Spleen (tissue), 11 donors: ENCODE measurements at regions not wholly inside any gene's neighbourhood (a gene's known extent, or its start where the extent isn't known, plus 50 kb on each side); places are given as distances from the start of the nearest gene placed in this dataset.
"Not testable (repeated sequence)": the region's sequence is repeated elsewhere in the genome, so short reads cannot be mapped to it uniquely, and the experiment has no call there.

Source experiments
- DNase-seq: peaks from one replicate; pipeline ENCODE4 v3.0.0-alpha.2; 2020
- H3K27ac ChIP-seq, 8 donors: fragments of 200-600 bp; sonication (generic) in 7 of 8; 1 replicate in 4 of 8; 2 replicates in 4 of 8; pipeline versions ENCODE4 v1.5.0 to v1.8.0; 2016 to 2021; ENCODE audit warnings: inconsistent platforms in 4 of 8, mild to moderate bottlenecking in 4 of 8, moderate library complexity in 1 of 8
- H3K27me3 ChIP-seq, 7 donors: fragments of 200-600 bp; sonication (generic) in 6 of 7; replicated peaks in 1 of 7; 1 replicate in 4 of 7; 2 replicates in 3 of 7; pipeline versions ENCODE4 v1.5.0 to v1.8.0; 2016 to 2021; ENCODE audit warnings: inconsistent platforms in 3 of 7, mild to moderate bottlenecking in 1 of 7
- H3K36me3 ChIP-seq, 6 donors: fragments of 200-600 bp; sonication (generic) in 5 of 6; 1 replicate in 4 of 6; 2 replicates in 2 of 6; pipeline versions ENCODE4 v1.5.0 to v1.8.0; 2016 to 2021; ENCODE audit warnings: inconsistent platforms in 2 of 6
- H3K4me1 ChIP-seq, 6 donors: fragments of 200-600 bp; sonication (generic) in 5 of 6; 1 replicate in 3 of 6; 2 replicates in 3 of 6; pipeline versions ENCODE4 v1.5.0 to v1.8.0; 2016 to 2021; ENCODE audit warnings: inconsistent platforms in 3 of 6
- H3K4me3 ChIP-seq, 8 donors: fragments of 200-600 bp; sonication (generic) in 7 of 8; 1 replicate in 4 of 8; 2 replicates in 4 of 8; pipeline versions ENCODE4 v1.5.0 to v1.8.0; 2016 to 2021; ENCODE audit warnings: inconsistent platforms in 4 of 8, mild to moderate bottlenecking in 4 of 8, moderate library complexity in 2 of 8
- H3K9me3 ChIP-seq, 8 donors: fragments of 200-600 bp; sonication (generic) in 7 of 8; 1 replicate in 4 of 8; 2 replicates in 4 of 8; pipeline versions ENCODE4 v1.5.0 to v1.8.0; 2016 to 2021; ENCODE audit warnings: inconsistent platforms in 4 of 8
- CTCF ChIP-seq, 11 experiments: fragments of 200-600 bp in 7 of 11; fragments of 450-650 bp in 4 of 11; sonication (generic) in 4 of 11; IDR thresholded peaks in 8 of 11; conservative IDR thresholded peaks in 3 of 11; 1 replicate in 7 of 11; 2 replicates in 4 of 11; pipeline versions ENCODE4 v1.4.0 to v1.8.0; 2016 to 2021; ENCODE audit warnings: antibody characterized with exemption in 11 of 11, inconsistent platforms in 4 of 11, mild to moderate bottlenecking in 1 of 11
- POLR2A ChIP-seq, 3 donors: fragments of 450-650 bp; IDR thresholded peaks; one replicate each; pipeline ENCODE4 v1.5.1; 2017; ENCODE audit warnings: antibody characterized with exemption in 3 of 3, mild to moderate bottlenecking in 1 of 3
- POLR2AphosphoS5 ChIP-seq, 3 donors: sonication (generic); formaldehyde crosslinking; IDR thresholded peaks; one replicate each; pipeline ENCODE4 v1.5.1; 2017; ENCODE audit warnings: antibody characterized with exemption in 3 of 3
- WGBS, 5 donors: extraction: QIAGEN DNeasy Blood & Tissue Kit in 3 of 5; methylation state at CpG; one replicate each; pipeline versions ENCODE4 v1.1.5 to v1.1.7; 2013 to 2018; 5-methylcytosine and 5-hydroxymethylcytosine counted together
- intact Hi-C: fragments of 100-400 bp; cut with DNase I; formaldehyde crosslinking; loops from one replicate; pipeline ENCODE4 v1.15.0; 2023; ENCODE audit warnings: low total_unique reads
- donor health status: healthy with polysubstance abuse.
- donor health status: DM: no; HTN: no; CAD: no; lungs with moderate emphysema.
- donor health status: DM: no; HTN: no; CAD: no.
- donor health status: Bipolar disorder and iron deficiency.
- donor health status: healthy.
- donor health status: DM: no; HTN: no; CAD: no.
- donor health status: DM: yes; HTN: yes; CAD: no.

GRCh38 chr12:131274906-131275305, 321.2 kb downstream of the ADGRD1 start:
- H3K9me3 ChIP-seq = no peaks in the 10 kb centered on the region
- H3K27me3 ChIP-seq = peaks cover 0 to 3% (median 0%) of the 10 kb centered on the region in 7 donors
- DNase-seq = no peak
- H3K4me3 ChIP-seq = no peak overlapping the region
- intact Hi-C loops = no loop called here
- TF ChIP-seq POLR2AphosphoS5 (IDR thresholded peaks at IDR 0.05) (no peak), POLR2A (IDR thresholded peaks at IDR 0.05) (no peak), CTCF (IDR thresholded peaks at IDR 0.05 in 8 of 11, conservative IDR thresholded peaks at IDR 0.05 in 3 of 11) (no peak)
- 59 to 71% (median 66%) methylated on average over 14 of the region's 14 CpGs for WGBS, 5 donors
- no peaks in the 10 kb centered on the region for H3K4me1 ChIP-seq
- no peaks in the 10 kb centered on the region for H3K36me3 ChIP-seq
- no peak overlapping the region for H3K27ac ChIP-seq

GRCh38 chr12:131275824-131276223, 322.1 kb downstream of the ADGRD1 start:
- H3K4me3 ChIP-seq = no peak overlapping the region
- WGBS, 5 donors = 78 to 92% (median 81%) methylated on average over 6 of the region's 6 CpGs
- H3K27ac ChIP-seq = no peak overlapping the region
- no peaks in the 10 kb centered on the region for H3K9me3 ChIP-seq
- intact Hi-C loops = no loop called here
- H3K4me1 ChIP-seq = no peaks in the 10 kb centered on the region
- peak; percentile 38 for DNase-seq
- TF ChIP-seq POLR2AphosphoS5 (IDR thresholded peaks at IDR 0.05) (no peak), POLR2A (IDR thresholded peaks at IDR 0.05) (no peak), CTCF (IDR thresholded peaks at IDR 0.05 in 8 of 11, conservative IDR thresholded peaks at IDR 0.05 in 3 of 11) (no peak)
- H3K36me3 ChIP-seq = no peaks in the 10 kb centered on the region
- H3K27me3 ChIP-seq = peaks cover 0 to 3% (median 0%) of the 10 kb centered on the region in 7 donors

GRCh38 chr12:131276501-131277185, 322.9 kb downstream of the ADGRD1 start:
- H3K9me3 ChIP-seq = no peaks in the 10 kb centered on the region
- TF ChIP-seq POLR2AphosphoS5 (IDR thresholded peaks at IDR 0.05) (no peak), CTCF (IDR thresholded peaks at IDR 0.05 in 8 of 11, conservative IDR thresholded peaks at IDR 0.05 in 3 of 11) (no peak), POLR2A (IDR thresholded peaks at IDR 0.05) (no peak)
- H3K4me3 ChIP-seq = no peak overlapping the region
- no peaks in the 10 kb centered on the region for H3K4me1 ChIP-seq
- H3K36me3 ChIP-seq = no peaks in the 10 kb centered on the region
- peak; percentile 63 for DNase-seq
- peaks cover 0 to 3% (median 0%) of the 10 kb centered on the region in 7 donors for H3K27me3 ChIP-seq
- intact Hi-C loops = no loop called here
- WGBS, 5 donors = 71 to 85% (median 76%) methylated on average over 10 to 14 of the region's 14 CpGs
- no peak overlapping the region for H3K27ac ChIP-seq

- 71 to 87% (median 80%) methylated on average over 7 to 16 of the region's 18 CpGs for WGBS, 5 donors
Measured at GRCh38 chr12:131277186-131278091, 323.7 kb downstream of the ADGRD1 start.

GRCh38 chr12:131278451-131279115, 324.9 kb downstream of the ADGRD1 start:
- DNase-seq = peak; percentile 59
- H3K27ac ChIP-seq, H3K4me1 ChIP-seq, H3K9me3 ChIP-seq, H3K4me3 ChIP-seq, H3K36me3 ChIP-seq, H3K27me3 ChIP-seq, intact Hi-C loops: not testable (repeated sequence)
- WGBS, 5 donors = 86 to 93% (median 89%) methylated on average over 6 to 21 of the region's 22 CpGs

More at GRCh38 chr12:131277186-131278091, 323.7 kb downstream of the ADGRD1 start:
- H3K9me3 ChIP-seq, intact Hi-C loops, H3K4me3 ChIP-seq, H3K27ac ChIP-seq, H3K27me3 ChIP-seq, H3K36me3 ChIP-seq, H3K4me1 ChIP-seq: not testable (repeated sequence)
- DNase-seq = peak; percentile 51
